ENCODE measurements at regions not wholly inside any gene's neighbourhood (a gene's known extent, or its start where the extent isn't known, plus 50 kb on each side); places are given as distances from the start of the nearest gene placed in this dataset.

DNA sequence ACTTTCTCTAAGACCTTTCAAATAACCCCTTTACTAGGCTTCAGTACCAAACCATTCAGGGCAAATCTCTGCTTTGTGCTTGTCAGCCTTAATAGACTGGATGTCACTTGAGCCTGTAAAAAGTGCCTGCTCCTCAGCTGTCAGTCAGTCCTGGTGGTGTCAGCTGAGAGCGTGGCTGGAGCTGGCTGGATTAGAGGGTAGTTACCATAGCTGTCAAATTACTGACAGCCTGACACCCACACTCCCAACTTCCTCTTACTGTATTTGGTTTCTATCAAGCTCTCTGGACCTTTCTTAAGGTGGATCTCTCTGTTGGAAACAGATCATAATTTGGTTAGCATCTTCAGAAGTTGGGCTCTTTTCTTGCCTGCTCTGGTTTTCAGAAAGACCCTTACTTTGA lies 371.4 kb upstream of the ATP5MC3 start:
- DNase-seq, result no peak

DNA sequence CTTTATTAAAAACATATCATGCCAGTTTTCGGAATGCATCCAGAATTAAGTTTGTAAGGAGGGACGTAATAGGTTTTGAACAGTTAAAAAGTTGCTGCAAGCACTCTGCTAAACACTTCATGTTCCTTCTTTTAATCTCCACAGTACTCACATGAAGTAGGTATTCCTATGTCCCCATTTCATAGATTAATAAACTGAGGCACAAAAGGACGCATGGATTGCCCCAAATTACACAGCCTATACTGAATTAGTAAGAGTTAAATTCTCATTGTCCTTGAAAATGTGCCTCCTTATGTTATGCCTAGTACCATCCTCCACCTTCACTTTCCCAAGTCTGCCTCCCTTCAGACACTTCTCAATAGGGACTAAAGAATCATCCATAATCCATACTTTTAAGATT lies 358.9 kb upstream of the ATP5MC3 start:
- no peak for DNase-seq

DNA sequence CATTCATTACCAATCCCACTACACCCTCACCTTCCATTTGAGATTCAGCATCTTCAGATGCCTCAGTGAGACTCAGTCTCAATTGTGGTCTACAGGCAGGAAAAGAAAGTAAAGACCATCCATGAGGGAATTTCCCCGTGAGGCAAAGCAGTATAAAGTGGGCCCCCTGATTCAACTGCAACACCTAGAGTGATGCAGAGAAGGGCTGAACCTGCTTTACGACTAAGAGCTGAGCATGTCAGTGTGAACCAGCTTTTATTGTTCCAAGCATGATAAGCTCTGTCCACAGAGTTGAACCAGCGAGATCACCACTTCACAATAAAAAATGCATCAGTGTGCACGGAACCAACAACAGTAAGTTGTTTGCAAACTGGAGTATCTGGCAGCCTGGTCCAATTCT lies 357.6 kb upstream of the ATP5MC3 start:
- DNase-seq, result no peak

DNA sequence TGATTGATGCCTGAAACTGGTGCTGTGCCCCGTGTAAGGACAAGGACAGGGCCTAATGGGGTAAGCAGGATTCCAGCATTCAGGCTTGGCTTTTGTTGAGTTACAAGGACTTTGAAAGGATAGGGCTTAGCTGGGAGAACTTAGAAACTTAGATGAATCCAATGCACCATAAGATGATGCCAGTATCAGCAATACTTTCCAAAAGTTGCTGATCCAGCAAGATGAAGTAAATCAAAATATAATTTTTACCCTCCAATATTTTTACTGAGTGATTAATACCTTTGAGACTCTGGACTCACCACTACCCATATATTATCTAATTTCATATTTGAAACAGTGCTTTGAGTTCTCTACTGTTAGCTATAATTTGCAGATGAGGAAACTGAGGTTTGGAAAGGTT lies 354.5 kb upstream of the ATP5MC3 start:
- DNase-seq, result no peak

DNA sequence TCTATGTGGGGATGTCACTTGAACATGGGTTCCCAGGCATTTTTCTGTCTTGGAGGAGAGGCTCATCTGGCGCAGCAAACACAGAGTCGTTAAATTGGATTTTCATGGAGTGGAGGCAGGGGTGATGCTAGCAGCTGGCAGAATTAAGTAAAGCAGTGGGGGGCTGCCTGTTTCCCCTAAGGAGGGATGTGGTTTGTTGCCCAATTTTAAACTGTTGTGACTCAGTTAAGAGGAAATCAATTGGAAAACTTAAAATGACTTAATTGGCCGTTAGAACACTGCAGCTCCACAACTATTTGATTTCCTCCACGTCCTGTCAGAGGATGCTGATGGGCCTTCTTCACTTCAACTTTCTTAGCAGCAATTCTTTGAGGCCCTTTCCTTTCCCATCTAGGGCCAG lies 354.1 kb upstream of the ATP5MC3 start:
- DNase-seq, result no peak

DNA sequence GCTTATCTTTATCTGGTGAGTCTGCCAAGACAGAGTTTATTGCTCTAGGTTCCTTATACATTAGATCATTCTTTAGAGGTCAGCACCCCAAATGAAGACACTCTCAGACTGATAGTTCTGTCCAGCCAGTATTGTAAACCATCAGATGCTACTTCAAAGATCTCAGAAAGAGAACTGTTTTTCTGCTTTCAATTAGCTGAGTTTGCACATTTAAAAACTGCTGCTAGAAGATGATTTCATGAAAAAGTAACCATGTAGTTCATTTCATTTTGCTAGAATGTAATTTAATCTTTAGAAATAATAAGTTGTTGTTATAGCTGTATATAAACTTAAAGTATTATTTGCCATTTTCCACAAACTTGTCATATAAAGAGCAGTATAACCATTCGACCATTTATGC lies 344.5 kb upstream of the ATP5MC3 start:
- DNase-seq, result no peak

DNA sequence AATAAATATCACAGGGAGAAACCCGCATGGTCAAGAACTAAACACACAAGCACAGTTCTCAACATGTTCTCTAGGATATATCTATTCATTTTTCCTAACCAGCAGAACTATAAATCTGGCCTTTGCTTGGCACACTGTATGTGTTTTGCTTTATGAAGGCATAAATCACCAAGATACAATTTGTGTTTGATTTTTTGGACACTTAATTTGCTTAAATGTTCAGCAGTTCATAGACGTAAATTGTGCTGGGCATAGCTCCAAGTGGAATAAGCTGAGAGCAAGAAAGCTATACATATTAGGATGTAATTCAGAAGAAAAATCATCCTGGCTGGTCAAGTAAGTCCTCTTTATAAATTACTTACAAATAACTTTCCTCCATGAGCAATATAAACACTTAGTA lies 341.5 kb upstream of the ATP5MC3 start:
- DNase-seq, result no peak

DNA sequence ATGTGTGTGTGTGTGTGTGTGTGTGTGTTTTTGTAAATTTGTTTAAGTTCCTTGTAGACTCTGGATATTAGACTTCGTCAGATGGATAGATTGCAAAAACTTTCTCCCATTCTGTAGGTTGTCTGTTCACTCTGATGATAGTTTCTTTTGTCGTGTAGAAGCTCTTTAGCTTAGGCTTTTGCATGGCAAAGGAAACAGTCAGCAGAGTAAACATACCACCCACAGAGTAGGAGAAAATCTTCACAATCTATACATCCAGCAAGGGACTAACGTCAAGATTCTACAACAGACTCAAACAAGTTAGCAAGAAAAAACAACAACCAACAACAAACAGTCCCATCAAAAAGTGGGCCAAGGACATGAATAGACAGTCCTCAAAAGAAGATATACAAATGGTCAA lies 336.7 kb upstream of the ATP5MC3 start:
- DNase-seq, result no peak

DNA sequence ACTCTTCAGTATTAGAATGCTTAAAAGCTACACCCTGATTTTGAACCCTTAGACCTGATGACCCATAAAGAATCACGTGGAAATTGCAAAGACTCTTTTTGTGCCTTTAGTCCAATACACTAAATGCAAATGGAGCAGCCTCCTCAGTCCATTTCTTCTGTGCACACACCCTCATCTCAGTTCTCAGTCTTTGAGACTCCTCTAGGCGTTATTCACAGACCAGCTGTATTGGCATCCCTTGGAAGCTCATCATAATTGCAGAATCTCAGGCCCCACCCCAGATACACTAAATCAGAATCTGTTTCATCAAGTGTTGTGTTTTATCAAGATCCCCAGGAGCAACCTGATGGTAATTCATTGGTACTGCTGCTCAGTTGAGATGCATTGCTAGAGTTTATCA lies 335.0 kb upstream of the ATP5MC3 start:
- no peak for DNase-seq

DNA sequence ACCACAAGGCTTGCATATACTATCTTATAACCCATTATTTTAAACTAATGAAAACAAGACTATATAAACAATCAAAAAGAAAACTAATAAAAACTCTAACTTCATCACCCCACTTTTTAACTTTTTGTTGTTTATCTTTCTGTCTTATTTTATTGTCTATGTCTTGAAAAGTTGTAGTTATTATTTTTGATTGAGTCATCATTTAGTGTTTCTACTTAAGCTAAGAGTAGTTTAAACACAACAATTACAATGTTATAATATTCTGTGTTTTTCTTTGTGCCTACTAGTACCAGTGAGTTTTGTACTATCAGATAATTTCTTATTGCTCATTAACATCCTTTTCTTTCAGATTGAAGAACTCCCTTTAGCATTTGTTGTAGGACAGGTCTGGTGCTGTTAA lies 318.7 kb upstream of the ATP5MC3 start:
- DNase-seq, result no peak

DNA sequence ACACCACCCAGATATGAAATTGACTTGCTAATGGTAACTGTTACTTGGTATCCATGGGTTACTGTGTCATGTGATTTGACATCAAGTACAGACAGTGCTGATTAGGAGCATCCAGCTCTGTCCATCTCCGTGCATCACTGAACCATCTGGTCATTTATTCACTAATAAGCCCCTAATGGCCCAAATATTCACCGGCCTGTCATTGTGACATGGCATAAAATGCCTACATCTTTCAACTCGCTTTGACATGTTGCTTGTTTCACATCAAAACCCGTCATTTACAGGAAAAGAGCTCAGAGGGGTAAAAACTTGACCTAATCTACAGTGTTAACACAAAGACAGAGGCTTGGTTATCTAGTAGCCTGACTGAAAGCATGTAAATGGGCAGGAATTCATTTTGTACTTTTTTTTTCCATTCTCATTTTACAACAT lies 308.9 kb upstream of the ATP5MC3 start:
- no peak for DNase-seq

DNA sequence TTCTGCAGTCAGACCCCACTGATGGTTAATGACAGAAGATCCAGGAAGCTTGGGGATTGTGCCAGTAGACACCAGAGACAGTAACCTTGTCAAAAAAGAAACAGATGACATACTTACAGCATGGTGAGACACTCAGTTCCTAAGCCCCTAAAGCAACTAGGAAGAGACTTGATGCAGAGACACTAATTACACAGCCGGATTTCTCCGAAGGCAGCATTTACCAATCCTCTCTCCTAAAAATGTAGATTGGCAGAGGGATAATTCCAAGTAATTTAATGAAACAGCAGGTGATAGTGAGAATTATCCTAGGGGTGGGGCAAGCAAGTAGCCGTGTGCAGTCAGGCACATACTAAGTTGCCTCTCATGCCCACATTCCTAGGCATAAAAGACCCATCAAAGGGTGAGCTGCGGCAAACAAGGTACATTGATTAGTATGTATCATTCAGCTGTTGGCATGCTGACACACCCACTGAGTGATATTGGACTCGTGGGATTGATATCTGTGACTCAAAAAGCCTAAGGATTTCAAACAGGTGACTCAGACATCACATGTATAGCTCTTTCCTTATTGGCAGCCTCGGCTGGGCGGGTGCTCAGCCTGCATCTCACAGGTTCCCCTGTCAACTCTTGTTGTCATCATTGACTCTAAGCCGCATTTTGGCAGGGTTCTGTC lies 296.7 kb upstream of the ATP5MC3 start:
- DNase-seq, result no peak

DNA sequence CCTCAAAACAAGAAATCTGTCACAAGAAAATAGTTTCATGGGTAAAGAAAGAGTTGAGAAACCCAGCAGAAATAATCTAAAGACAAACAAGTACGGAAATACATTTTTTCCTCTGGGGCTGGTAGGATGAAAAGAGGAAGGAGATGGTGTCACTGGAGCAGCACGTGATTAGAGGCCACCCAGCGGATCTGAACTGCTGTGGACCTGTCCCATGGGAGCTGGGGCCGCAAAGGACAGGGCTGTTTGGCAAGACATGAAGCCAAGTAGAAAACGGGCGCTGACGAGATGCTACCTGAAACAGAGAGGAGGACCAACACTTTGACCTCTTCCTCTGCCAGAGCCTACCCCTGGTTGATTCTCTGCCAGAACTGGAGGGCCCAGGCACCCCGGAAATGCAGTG lies 295.4 kb upstream of the ATP5MC3 start:
- no peak for DNase-seq

DNA sequence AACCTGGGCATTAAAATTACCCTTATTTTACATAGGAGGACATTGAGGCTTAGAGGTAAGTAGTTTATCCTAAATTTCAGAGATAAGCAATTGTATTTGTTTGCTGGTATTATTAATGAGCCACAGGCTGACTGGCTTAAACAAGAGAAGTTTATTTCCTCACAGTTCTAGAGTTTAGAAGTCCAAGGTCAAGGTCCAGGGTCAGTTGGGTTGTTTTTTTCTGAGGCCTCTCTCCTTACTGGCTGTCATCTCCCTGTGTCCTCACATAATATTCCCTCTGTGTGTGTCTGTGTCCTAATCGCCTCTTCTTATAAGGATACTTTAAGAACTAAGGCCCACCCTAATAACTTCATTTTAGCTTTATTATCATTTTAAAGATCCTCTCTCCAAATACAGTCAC lies 294.9 kb upstream of the ATP5MC3 start:
- DNase-seq, result no peak

DNA sequence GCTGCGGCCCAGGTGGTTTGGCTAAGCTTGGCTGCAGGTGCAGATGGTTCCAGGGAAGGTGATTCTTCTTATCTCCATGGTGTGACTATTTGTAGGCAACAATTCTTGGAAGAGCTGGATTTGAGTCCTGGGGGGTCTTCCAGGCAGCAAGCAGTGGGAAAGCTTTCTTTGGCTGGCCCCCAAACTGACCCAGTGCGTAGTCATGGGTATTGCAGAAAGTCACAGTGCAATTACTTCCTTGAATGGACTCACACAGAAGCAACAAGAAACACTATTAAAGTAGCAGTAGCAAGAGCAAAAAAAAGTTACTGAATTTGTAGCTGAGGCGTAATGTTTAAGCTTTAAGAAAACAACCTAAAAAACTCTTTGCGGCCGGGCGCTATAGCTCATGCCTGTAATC lies 293.6 kb upstream of the ATP5MC3 start:
- DNase-seq, result no peak

DNA sequence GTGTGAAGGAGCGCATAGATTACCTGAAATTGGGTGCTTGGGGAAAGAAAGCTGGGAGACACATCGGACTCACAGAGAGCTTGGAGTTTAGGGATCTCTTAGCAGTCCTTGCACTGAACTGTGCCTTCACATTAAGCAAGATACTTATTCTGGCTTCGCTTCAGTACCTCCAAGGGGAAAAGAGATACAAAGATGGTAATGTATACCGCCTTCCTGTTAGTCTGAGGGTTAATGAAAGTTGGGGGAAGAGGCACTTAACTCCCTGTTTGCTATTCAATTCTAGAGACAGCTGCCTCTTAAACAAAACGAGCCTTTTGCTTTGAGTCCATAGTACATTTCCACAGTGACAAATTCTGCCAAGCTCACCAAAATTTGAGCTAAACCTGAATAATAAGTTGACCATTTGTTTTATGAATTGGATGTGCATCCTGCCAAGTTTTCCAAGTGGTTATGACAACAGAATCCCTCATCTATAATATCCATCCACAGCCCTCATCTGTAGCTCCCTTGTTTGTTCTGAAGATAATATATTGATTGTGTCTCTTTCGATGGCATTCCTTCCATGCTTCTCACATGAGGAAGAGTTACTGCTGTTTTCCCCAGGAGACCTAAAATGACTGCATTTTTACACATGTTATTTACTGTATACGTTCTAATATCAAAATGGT lies 287.1 kb upstream of the ATP5MC3 start:
- no peak for DNase-seq

DNA sequence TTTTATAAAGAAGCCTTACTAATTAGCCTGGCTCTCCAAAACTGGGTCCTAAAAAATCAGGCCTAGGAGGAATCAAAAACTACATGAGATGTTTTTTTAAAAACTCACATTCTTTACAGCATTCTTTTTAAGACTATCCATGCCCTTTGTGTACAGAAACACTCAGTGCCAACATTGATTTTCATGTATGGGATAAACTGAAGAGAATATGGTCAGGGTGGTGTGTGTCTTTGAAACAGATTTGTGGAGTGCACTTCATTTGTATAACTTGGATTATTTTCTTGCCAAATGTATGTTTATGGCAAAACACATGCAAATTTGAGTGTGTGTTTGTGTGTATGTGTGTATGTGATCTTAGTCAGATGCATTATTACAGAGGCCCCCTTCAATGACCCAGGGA lies 283.6 kb upstream of the ATP5MC3 start:
- no peak for DNase-seq

DNA sequence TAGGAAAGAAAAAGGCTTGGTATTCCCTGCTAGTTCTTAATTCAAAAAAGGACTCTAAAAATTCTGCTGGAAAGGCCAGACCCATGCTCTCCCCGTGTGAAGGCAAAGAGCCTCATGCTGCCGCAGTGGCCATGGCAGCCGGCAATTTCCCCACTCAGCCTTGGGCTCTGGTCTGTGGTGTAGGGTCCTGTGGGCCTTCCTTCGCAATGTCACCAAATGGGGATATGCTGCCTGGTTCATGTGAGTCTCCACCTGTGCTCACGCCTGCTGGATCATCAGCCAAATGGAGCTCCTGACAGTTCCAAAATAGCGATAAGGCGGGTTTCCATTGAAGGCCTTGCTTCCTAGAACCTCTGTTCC lies 282.8 kb upstream of the ATP5MC3 start:
- DNase-seq, result no peak

DNA sequence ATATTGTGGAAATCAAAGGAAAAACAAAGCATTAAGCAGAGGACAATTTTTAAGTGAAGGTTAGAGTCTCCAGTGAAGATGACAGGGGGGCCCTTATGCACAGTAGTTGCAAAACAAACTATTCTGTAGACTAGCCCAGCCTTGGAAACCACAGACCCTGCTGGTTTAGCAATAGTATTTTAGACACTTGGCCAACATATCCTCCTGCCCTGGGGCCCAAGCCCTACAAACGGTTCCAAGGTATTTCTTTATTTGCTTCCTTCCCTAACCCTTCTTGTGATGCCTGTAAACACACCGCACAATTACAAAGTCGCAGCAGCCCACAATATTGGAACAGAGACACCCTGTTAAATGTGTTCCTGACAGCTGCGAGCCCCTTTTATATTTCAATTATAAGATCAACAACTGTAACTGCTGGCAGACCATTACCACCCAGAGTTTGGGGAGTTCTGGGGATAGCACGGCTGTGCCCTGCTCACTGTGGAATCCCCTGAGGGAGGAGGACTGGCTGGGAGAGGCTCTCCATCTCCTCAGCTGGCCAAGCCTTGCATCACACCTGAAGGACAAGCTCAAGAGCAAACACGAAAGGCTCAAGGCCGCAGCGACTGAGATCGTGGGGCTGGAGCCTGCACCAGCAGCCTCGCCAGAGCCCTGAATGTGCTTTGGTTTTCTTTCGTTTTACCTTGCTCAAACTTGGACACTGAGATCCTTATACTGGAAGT lies 282.2 kb upstream of the ATP5MC3 start:
- no peak for DNase-seq

DNA sequence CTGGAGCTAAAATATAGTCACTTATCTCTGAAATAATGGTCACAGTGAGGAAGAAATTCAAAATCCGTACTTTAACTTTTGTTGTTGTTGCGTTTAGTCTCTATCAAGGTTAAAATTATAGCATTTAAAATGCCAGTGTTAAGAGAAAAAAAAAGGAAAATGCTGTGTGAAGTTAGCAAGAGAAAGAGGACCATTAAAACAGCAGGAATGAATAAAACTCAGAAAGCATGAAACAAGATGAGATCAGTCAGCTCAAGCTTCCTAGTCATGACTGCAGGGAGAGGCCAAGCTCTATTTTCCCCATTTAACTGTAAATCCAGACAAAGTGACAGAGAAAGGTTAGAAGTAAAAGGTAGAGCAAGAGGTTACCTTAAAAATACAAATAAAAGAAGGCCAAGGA lies 281.7 kb upstream of the ATP5MC3 start:
- no peak for DNase-seq

DNA sequence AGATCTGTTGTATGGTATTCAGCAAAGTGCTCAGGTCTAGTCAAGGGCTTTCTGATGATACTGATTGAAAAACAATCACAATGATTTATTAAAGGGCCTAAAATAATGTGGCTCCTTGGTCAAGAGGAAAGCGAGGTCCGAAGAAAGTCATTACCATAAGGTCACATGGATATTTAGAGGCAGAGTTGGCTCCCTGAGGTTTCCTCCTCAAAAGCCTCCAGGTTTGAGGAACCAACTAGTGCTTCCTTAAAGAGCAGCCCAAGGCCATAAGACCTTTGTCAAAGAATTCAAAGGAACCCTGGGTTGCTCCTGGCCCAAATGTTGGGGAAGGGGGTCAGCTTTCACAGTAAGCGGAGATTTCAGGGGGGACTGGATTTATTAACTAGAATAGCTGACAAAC lies 280.7 kb upstream of the ATP5MC3 start:
- DNase-seq, result no peak

DNA sequence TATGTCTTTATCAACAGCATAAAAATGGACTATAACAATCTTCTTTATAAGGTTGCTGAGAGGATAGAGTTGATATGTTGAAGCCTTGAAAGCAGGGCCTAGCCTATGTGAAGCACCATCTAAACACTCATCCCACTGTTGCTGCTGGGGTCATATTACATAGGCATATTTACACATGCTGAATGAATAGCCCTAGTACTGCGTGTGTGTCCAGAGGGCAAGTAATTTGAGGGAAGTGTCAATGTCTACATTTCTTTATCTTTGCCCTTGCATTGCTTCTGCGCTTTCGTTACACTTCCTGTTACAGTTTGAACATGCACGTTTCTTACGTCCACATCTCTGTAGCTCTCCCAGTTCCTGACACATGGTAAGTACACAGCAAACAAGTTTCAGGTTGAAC lies 280.3 kb upstream of the ATP5MC3 start:
- DNase-seq, result no peak

DNA sequence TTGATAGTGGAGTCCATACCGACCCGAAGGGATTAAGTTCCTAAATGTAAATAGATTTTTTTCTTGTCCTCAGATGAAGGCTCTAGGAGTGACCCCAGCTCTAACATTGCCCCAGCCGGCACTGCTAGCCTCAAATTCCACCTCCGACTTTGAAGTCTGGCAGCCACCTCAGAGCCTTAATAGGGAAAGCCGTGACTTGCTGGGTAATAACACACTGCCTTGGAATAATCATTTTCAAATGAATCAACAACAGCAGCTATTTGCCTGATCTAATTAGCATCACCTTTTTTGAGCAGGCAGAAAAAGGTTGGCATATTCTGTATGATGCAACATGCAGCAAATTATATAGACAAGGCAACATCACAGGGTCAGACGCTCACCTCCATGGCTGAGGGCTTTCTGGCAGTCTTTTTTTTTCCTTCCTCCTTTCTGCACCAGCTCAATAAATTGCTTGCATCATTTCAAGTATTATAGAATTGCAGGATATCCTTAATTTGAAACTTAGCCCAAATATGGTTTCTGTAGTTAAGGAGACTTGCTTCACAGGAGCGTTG lies 276.5 kb upstream of the ATP5MC3 start:
- no peak for DNase-seq

DNA sequence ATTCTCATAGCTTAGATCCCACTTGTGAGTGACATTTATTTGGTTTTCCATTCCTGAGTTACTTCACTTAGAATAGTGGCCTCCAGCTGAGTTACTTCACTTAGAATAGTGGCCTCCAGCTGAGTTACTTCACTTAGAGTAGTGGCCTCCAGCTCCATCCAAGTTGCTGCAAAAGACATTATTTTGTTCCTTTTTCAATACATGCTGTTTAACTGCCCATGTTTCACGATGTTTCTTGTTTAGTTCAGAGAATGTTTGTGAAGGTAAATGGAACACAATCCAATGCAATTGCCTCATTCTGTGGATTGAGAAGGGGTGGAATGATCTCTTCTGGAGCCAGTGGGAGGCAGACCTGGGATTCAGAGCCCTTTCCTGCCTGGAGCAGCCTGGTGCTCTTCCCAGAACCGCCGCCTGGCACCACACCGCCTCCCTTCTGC lies 273.5 kb upstream of the ATP5MC3 start:
- no peak for DNase-seq

Data from activated CD4-positive, alpha-beta T cell treated with anti-CD3 and anti-CD28 coated beads for 4 hours (primary cell).